HG03039 (cell line): ENCODE measurements at regions not wholly inside any gene's neighbourhood (a gene's known extent, or its start where the extent isn't known, plus 50 kb on each side); places are given as distances from the start of the nearest gene placed in this dataset.
"Not testable (repeated sequence)": the region's sequence is repeated elsewhere in the genome, so short reads cannot be mapped to it uniquely, and the experiment has no call there.

ENCODE experiments used
- ATAC-seq: cut with Tn5 transposase; IDR thresholded peaks from one replicate; pipeline ENCODE4 v1.9.1; 2021; ENCODE audit warnings: mild to moderate bottlenecking, moderate library complexity; ENCODE audit not compliant: unreplicated experiment

- no peak for ATAC-seq
Measured at GRCh38 chr16:77060614-77061013, 130.4 kb upstream of the MON1B start.

GRCh38 chr16:77062878-77063675, 127.9 kb upstream of the MON1B start:
- ATAC-seq = no peak

- ATAC-seq = no peak
Measured at GRCh38 chr16:77063676-77064016, 127.3 kb upstream of the MON1B start.

GRCh38 chr16:77064037-77064436, 127.0 kb upstream of the MON1B start:
- ATAC-seq = no peak

GRCh38 chr16:77066896-77067496, 124.0 kb upstream of the MON1B start:
- no peak for ATAC-seq

GRCh38 chr16:77067900-77068299, 123.1 kb upstream of the MON1B start:
- no peak for ATAC-seq

- no peak for ATAC-seq
Measured at GRCh38 chr16:77068402-77068801, 122.6 kb upstream of the MON1B start.

- ATAC-seq = no peak
Measured at GRCh38 chr16:77069929-77070328, 121.1 kb upstream of the MON1B start.

- no peak for ATAC-seq
Measured at GRCh38 chr16:77070683-77071082, 120.3 kb upstream of the MON1B start.

GRCh38 chr16:77076839-77077238, 114.2 kb upstream of the MON1B start:
- ATAC-seq = no peak

- no peak for ATAC-seq
Measured at GRCh38 chr16:77077256-77077922, 113.6 kb upstream of the MON1B start.

GRCh38 chr16:77085981-77086380, 105.0 kb upstream of the MON1B start:
- ATAC-seq = no peak

GRCh38 chr16:77090062-77090461, 100.9 kb upstream of the MON1B start:
- ATAC-seq = no peak

GRCh38 chr16:77093309-77093708, 97.7 kb upstream of the MON1B start:
- ATAC-seq = no peak

GRCh38 chr16:77093999-77094398, 97.0 kb upstream of the MON1B start:
- no peak for ATAC-seq

- ATAC-seq = no peak
Measured at GRCh38 chr16:77111056-77111565, 79.9 kb upstream of the MON1B start.

GRCh38 chr16:77112746-77113145, 78.2 kb upstream of the MON1B start:
- no peak for ATAC-seq

- ATAC-seq = no peak
Measured at GRCh38 chr16:77113835-77114234, 77.2 kb upstream of the MON1B start.

GRCh38 chr16:77114361-77114760, 76.6 kb upstream of the MON1B start:
- ATAC-seq = not testable (repeated sequence)

- no peak for ATAC-seq
Measured at GRCh38 chr16:77116856-77117255, 74.1 kb upstream of the MON1B start.

GRCh38 chr16:77117707-77118106, 73.3 kb upstream of the MON1B start:
- ATAC-seq = no peak

- no peak for ATAC-seq
Measured at GRCh38 chr16:77131398-77131797, 59.6 kb upstream of the MON1B start.
